ENCODE measurements at regions not wholly inside any gene's neighbourhood (a gene's known extent, or its start where the extent isn't known, plus 50 kb on each side); places are given as distances from the start of the nearest gene placed in this dataset.

DNA sequence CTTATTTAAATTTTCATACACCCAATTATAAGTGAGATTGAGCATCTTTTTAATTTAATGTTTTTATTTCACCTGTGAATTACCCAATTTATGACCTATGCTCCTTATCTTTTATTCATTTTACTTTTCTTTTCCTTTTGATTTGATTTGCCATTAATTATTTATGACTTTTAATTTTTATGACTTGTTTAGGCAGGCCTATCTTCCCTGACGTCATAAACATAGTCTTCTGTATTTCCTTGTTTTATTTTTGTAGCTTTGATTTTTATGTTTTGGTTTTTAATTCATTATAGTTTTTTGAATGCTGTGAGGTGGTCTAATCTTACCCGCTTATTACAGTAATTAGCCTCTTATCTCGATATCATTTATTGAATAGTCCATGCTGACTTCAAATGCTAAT lies 467.1 kb upstream of the FAR2 start:
- peaks cover 0 to 7% (median 0%) of the 10 kb centered on the region in 5 donors for H3K4me1 ChIP-seq (ENCODE audit: control insufficient read depth in 5 of 5, insufficient read depth in 5 of 5, low read length in 5 of 5)
- no peak overlapping the region for H3K27ac ChIP-seq (ENCODE audit: low read depth, low read length)

DNA sequence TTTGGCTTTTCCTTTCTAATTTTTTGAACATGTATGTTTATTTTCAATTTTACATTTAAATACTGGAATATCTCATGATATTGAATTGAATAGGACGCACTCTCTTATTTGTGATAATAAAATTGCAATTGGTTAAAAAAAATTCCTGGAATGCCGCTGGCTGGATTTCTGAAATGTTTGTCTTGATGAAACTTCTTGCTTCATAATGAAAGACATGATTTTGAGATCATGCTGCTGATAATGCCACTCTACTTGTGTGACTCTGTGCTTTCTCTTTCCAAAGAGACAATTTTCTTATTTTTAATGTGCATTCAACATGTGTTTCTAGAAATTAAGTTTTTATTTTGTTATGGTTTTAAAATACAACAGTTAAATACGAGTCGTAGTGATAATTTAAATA lies 465.7 kb upstream of the FAR2 start:
- Histone ChIP-seq H3K27me3 (ENCODE audit: control insufficient read depth in 5 of 5, insufficient read depth in 4 of 5, low read length in 5 of 5) (no peaks in the 10 kb centered on the region), H3K4me3 (ENCODE audit: low read depth in 1 of 5, low read length in 5 of 5) (no peak overlapping the region), H3K27ac (ENCODE audit: low read depth, low read length) (no peak overlapping the region), H3K4me1 (ENCODE audit: control insufficient read depth in 5 of 5, insufficient read depth in 5 of 5, low read length in 5 of 5) (peaks cover 0 to 7% (median 0%) of the 10 kb centered on the region in 5 donors), H3K36me3 (ENCODE audit: control insufficient read depth in 5 of 5, insufficient read depth in 5 of 5, low read length in 5 of 5) (no peaks in the 10 kb centered on the region), H3K9me3 (ENCODE audit: control insufficient read depth in 5 of 5, low read length in 5 of 5) (no peaks in the 10 kb centered on the region), H3K9ac (ENCODE audit: low read length in 5 of 5) (no peak overlapping the region)

More for the DNA sequence above, 467.1 kb upstream of the FAR2 start:
- Histone ChIP-seq H3K27me3 (ENCODE audit: control insufficient read depth in 5 of 5, insufficient read depth in 4 of 5, low read length in 5 of 5) (no peaks in the 10 kb centered on the region), H3K9me3 (ENCODE audit: control insufficient read depth in 5 of 5, low read length in 5 of 5) (peaks cover 0 to 3% (median 0%) of the 10 kb centered on the region in 5 donors), H3K36me3 (ENCODE audit: control insufficient read depth in 5 of 5, insufficient read depth in 5 of 5, low read length in 5 of 5) (no peaks in the 10 kb centered on the region), H3K9ac (ENCODE audit: low read length in 5 of 5) (no peak overlapping the region), H3K4me3 (ENCODE audit: low read depth in 1 of 5, low read length in 5 of 5) (no peak overlapping the region)

- Histone ChIP-seq H3K9ac (ENCODE audit: low read length in 5 of 5) (no peak overlapping the region), H3K9me3 (ENCODE audit: control insufficient read depth in 5 of 5, low read length in 5 of 5) (no peaks in the 10 kb centered on the region), H3K27me3 (ENCODE audit: control insufficient read depth in 5 of 5, insufficient read depth in 4 of 5, low read length in 5 of 5) (no peaks in the 10 kb centered on the region), H3K27ac (ENCODE audit: low read depth, low read length) (no peak overlapping the region), H3K36me3 (ENCODE audit: control insufficient read depth in 5 of 5, insufficient read depth in 5 of 5, low read length in 5 of 5) (no peaks in the 10 kb centered on the region), H3K4me1 (ENCODE audit: control insufficient read depth in 5 of 5, insufficient read depth in 5 of 5, low read length in 5 of 5) (peaks cover 0 to 11% (median 0%) of the 10 kb centered on the region in 5 donors), H3K4me3 (ENCODE audit: low read depth in 1 of 5, low read length in 5 of 5) (no peak overlapping the region)
These were observed 459.5 kb upstream of the FAR2 start for GRCh38 chr12:28689398-28690175.

GRCh38 chr12:28693565-28694219 lies 455.4 kb upstream of the FAR2 start:
- H3K4me3 ChIP-seq (ENCODE audit: low read depth in 1 of 5, low read length in 5 of 5): no peak overlapping the region
- no peaks in the 10 kb centered on the region for H3K36me3 ChIP-seq (ENCODE audit: control insufficient read depth in 5 of 5, insufficient read depth in 5 of 5, low read length in 5 of 5)
- peaks cover 0 to 11% (median 0%) of the 10 kb centered on the region in 5 donors for H3K4me1 ChIP-seq (ENCODE audit: control insufficient read depth in 5 of 5, insufficient read depth in 5 of 5, low read length in 5 of 5)
- no peaks in the 10 kb centered on the region for H3K27me3 ChIP-seq (ENCODE audit: control insufficient read depth in 5 of 5, insufficient read depth in 4 of 5, low read length in 5 of 5)
- no peaks in the 10 kb centered on the region for H3K9me3 ChIP-seq (ENCODE audit: control insufficient read depth in 5 of 5, low read length in 5 of 5)
- H3K27ac ChIP-seq (ENCODE audit: low read depth, low read length): no peak overlapping the region
- no peak overlapping the region for H3K9ac ChIP-seq (ENCODE audit: low read length in 5 of 5)

DNA sequence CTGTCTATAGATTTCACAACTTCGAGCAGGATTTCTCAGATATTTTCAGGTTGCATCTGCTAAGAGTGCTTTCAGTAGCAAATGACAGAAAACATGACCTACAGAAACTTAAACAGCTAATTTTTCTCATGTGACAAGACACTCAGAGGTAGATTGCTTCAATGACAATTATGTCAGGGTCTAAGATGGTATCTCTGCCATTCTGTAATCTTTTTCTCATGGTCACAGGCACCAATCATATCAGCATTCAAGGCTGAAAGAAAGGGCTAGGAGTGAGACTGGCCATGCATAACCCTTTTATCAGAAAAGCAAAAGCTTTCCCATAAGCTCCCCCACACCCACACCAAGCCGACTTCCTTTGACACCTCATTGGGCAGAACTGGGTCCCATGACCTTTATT lies 450.5 kb upstream of the FAR2 start:
- Histone ChIP-seq H3K27ac (ENCODE audit: low read depth, low read length) (no peak overlapping the region), H3K36me3 (ENCODE audit: control insufficient read depth in 5 of 5, insufficient read depth in 5 of 5, low read length in 5 of 5) (no peaks in the 10 kb centered on the region), H3K4me1 (ENCODE audit: control insufficient read depth in 5 of 5, insufficient read depth in 5 of 5, low read length in 5 of 5) (no peaks in the 10 kb centered on the region), H3K27me3 (ENCODE audit: control insufficient read depth in 5 of 5, insufficient read depth in 4 of 5, low read length in 5 of 5) (no peaks in the 10 kb centered on the region), H3K9me3 (ENCODE audit: control insufficient read depth in 5 of 5, low read length in 5 of 5) (peaks cover 0 to 3% (median 0%) of the 10 kb centered on the region in 5 donors), H3K9ac (ENCODE audit: low read length in 5 of 5) (no peak overlapping the region), H3K4me3 (ENCODE audit: low read depth in 1 of 5, low read length in 5 of 5) (no peak overlapping the region)

DNA sequence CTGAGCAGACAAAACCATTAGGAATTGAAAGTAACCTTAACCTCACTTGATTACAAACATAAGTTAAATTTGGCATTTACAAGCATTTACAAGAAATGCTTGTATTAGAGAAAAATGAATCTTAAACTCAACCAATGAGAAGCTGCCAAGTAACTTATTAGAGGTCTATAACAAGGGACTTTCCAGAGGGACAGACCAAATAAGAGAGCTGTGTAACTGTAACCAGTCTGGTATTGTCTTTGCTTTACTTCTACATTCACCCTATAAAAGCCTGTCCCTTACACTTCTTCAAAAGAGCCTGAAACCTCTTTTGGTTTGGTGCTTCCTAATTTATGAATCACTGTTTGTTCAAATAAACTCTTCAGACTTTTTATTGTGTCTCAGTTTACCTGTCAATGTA lies 450.0 kb upstream of the FAR2 start:
- no peaks in the 10 kb centered on the region for H3K27me3 ChIP-seq (ENCODE audit: control insufficient read depth in 5 of 5, insufficient read depth in 4 of 5, low read length in 5 of 5)
- H3K27ac ChIP-seq (ENCODE audit: low read depth, low read length): no peak overlapping the region
- H3K9me3 ChIP-seq (ENCODE audit: control insufficient read depth in 5 of 5, low read length in 5 of 5): peaks cover 0 to 5% (median 0%) of the 10 kb centered on the region in 5 donors
- no peak overlapping the region for H3K4me3 ChIP-seq (ENCODE audit: low read depth in 1 of 5, low read length in 5 of 5)
- H3K9ac ChIP-seq (ENCODE audit: low read length in 5 of 5): no peak overlapping the region
- H3K4me1 ChIP-seq (ENCODE audit: control insufficient read depth in 5 of 5, insufficient read depth in 5 of 5, low read length in 5 of 5): no peaks in the 10 kb centered on the region
- H3K36me3 ChIP-seq (ENCODE audit: control insufficient read depth in 5 of 5, insufficient read depth in 5 of 5, low read length in 5 of 5): no peaks in the 10 kb centered on the region

DNA sequence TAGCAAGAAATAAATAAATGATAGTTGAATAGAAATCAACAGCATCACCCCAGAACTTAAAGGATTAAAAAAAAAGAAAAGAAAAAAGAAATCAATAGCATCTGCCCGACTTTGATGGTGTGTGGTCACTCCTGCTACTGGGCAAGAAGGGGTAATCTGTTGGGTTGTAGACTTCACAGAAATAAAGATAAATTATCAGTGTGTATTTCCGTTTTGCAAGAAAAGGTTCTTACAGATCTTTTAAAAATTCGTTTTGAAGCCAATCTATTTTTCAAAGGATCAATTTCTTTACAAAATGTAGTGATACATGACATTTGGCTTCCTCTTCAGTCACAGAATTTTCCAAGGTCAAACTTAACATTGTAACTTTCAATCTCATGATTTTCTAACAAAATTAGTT lies 448.9 kb upstream of the FAR2 start:
- no peak overlapping the region for H3K27ac ChIP-seq (ENCODE audit: low read depth, low read length)
- no peak overlapping the region for H3K4me3 ChIP-seq (ENCODE audit: low read depth in 1 of 5, low read length in 5 of 5)
- no peaks in the 10 kb centered on the region for H3K27me3 ChIP-seq (ENCODE audit: control insufficient read depth in 5 of 5, insufficient read depth in 4 of 5, low read length in 5 of 5)
- H3K9me3 ChIP-seq (ENCODE audit: control insufficient read depth in 5 of 5, low read length in 5 of 5): peaks cover 0 to 6% (median 0%) of the 10 kb centered on the region in 5 donors
- H3K36me3 ChIP-seq (ENCODE audit: control insufficient read depth in 5 of 5, insufficient read depth in 5 of 5, low read length in 5 of 5): no peaks in the 10 kb centered on the region
- H3K9ac ChIP-seq (ENCODE audit: low read length in 5 of 5): no peak overlapping the region
- no peaks in the 10 kb centered on the region for H3K4me1 ChIP-seq (ENCODE audit: control insufficient read depth in 5 of 5, insufficient read depth in 5 of 5, low read length in 5 of 5)

DNA sequence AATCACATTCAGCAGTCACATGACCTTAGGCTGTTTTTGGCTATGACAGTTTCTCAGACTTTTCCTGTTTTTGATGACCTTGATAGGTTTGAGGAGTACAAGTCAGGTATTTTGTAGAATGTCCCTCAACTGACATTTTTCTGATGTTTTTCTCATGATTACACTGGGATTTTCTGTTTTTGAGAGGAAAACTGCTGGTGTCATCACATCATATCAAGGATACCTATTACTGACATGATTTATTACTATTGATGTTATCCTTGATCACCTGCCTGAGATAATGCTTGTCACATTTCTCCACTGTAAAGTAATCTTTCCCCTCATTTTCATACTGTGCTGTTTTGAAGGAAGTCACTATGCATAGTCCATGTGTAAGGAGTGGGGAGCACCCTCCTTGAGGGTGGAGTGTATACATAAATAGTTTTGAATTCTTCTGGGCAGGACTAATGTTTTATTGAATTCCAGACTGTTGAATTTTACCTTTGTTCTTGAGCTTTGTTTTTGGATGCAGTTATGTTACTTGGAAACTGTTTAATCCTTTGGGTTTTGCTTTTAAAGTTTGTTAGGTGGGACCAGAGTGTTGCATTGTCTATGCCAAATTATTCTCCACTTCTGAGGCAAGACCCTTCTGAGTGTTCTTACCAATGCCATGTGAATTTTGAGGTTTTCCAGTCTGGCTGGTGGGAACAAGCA lies 444.5 kb upstream of the FAR2 start:
- H3K9me3 ChIP-seq (ENCODE audit: control insufficient read depth in 5 of 5, low read length in 5 of 5): peaks cover 0 to 6% (median 2%) of the 10 kb centered on the region in 5 donors

DNA sequence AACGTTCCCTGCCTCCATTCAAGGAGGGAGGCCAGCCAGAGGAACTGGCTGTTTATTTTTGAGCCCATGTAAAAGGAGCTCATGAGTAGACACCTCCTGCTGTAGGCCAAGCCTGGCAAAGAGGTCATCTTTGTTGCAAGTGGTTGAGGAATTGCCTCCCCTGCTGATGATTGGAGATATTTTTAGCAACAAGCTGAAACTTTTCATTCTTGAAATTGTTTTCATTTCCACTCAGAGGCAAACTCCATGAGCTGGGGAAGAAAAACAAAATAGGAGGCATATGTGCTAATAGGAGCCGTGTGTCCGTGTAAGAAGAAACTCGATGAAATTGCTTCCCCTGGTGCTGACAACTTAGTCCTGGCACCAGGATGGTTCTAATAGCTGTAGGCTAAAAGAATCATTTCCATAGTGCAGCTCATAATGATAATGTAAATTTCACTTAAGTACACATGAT lies 440.1 kb upstream of the FAR2 start:
- Histone ChIP-seq H3K27me3 (ENCODE audit: control insufficient read depth in 5 of 5, insufficient read depth in 4 of 5, low read length in 5 of 5) (no peaks in the 10 kb centered on the region), H3K27ac (ENCODE audit: low read depth, low read length) (no peak overlapping the region), H3K9ac (ENCODE audit: low read length in 5 of 5) (no peak overlapping the region), H3K9me3 (ENCODE audit: control insufficient read depth in 5 of 5, low read length in 5 of 5) (peaks cover 0 to 2% (median 0%) of the 10 kb centered on the region in 5 donors), H3K36me3 (ENCODE audit: control insufficient read depth in 5 of 5, insufficient read depth in 5 of 5, low read length in 5 of 5) (no peaks in the 10 kb centered on the region), H3K4me1 (ENCODE audit: control insufficient read depth in 5 of 5, insufficient read depth in 5 of 5, low read length in 5 of 5) (peaks cover 0 to 9% (median 0%) of the 10 kb centered on the region in 5 donors), H3K4me3 (ENCODE audit: low read depth in 1 of 5, low read length in 5 of 5) (no peak overlapping the region)

More for the DNA sequence above, 444.5 kb upstream of the FAR2 start:
- no peak overlapping the region for H3K27ac ChIP-seq (ENCODE audit: low read depth, low read length)
- no peak overlapping the region for H3K4me3 ChIP-seq (ENCODE audit: low read depth in 1 of 5, low read length in 5 of 5)
- H3K4me1 ChIP-seq (ENCODE audit: control insufficient read depth in 5 of 5, insufficient read depth in 5 of 5, low read length in 5 of 5): peaks cover 0 to 9% (median 0%) of the 10 kb centered on the region in 5 donors
- no peaks in the 10 kb centered on the region for H3K27me3 ChIP-seq (ENCODE audit: control insufficient read depth in 5 of 5, insufficient read depth in 4 of 5, low read length in 5 of 5)
- no peak overlapping the region for H3K9ac ChIP-seq (ENCODE audit: low read length in 5 of 5)
- H3K36me3 ChIP-seq (ENCODE audit: control insufficient read depth in 5 of 5, insufficient read depth in 5 of 5, low read length in 5 of 5): no peaks in the 10 kb centered on the region
